Coronary artery (tissue), 2 donors: ENCODE measurements at regions not wholly inside any gene's neighbourhood (a gene's known extent, or its start where the extent isn't known, plus 50 kb on each side); places are given as distances from the start of the nearest gene placed in this dataset.

ENCODE experiments used
- DNase-seq: peaks from one replicate; pipeline ENCODE4 v3.0.0-alpha.2; 2017; ENCODE audit warnings: low spot score
- H3K27ac ChIP-seq, 2 donors: fragments of 200-600 bp; sonication (generic); one replicate each; pipeline ENCODE4 v1.5.1; 2016 to 2019
- H3K4me3 ChIP-seq: fragments of 200-600 bp; sonication (generic); 2 replicates; pipeline ENCODE4 v1.5.1; 2016; ENCODE audit warnings: mild to moderate bottlenecking, moderate library complexity
- TF ChIP-seq, protein P1 (sequence below): fragments of 200-600 bp; sonication (generic); IDR thresholded peaks from one replicate; pipeline ENCODE4 v1.5.1; 2019; ENCODE audit warnings: antibody characterized with exemption

DNA sequence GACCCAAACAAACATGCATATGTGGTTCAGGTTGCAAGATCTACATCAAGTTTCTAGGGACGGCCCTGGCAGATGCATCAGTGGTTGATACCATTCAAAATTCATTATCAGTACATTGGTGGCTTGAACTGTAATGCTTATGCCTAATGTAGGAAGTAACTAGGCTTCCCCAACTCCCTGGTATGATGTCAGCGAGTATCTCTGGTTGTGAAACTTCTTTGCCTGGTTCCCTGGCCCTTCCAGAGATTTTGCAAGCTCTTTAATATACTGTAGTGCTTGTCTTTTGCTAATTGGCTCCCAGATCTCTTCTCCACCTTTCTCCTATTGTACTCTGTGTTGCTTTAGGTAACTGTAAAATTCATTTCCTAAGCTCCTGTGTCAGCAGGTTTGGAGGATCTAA, 114.8 kb upstream of the RARB start:
- H3K4me3 ChIP-seq, result no peak overlapping the region
- no peak for DNase-seq
- no peak overlapping the region for H3K27ac ChIP-seq
- TF ChIP-seq, protein P1, sequence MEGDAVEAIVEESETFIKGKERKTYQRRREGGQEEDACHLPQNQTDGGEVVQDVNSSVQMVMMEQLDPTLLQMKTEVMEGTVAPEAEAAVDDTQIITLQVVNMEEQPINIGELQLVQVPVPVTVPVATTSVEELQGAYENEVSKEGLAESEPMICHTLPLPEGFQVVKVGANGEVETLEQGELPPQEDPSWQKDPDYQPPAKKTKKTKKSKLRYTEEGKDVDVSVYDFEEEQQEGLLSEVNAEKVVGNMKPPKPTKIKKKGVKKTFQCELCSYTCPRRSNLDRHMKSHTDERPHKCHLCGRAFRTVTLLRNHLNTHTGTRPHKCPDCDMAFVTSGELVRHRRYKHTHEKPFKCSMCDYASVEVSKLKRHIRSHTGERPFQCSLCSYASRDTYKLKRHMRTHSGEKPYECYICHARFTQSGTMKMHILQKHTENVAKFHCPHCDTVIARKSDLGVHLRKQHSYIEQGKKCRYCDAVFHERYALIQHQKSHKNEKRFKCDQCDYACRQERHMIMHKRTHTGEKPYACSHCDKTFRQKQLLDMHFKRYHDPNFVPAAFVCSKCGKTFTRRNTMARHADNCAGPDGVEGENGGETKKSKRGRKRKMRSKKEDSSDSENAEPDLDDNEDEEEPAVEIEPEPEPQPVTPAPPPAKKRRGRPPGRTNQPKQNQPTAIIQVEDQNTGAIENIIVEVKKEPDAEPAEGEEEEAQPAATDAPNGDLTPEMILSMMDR, result no peak

DNA sequence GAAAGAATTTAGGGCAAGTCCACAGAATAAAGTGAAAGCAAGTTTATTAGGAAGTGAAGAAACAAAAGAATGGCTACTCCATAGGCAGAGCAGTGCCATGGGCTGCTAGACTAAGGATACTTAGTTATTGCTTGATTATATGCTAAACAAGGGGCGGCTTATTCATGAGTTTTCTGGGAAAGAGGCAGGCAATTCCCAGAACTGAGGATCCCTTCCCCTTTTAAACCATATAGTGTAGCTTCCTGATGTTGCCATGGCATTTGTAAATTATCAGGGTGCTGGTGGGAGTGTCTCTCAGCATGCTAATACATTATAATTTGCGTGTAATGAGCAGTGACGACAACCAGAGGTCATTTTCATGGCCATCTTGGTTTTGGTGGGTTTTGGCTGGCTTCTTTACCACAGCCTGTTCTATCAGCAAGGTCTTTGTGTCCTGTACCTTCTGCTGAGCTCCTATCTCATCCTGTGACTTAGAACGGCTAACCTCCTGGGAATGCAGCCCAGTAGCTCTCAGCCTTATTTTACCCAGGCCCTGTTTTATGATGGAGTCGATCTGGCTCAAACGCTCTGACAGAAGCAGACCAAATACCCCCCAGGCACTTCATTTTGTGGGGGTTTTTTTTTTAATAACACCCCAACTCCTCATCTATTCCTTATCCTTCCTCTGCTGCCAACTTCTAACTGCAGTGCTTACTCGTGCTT, 103.0 kb upstream of the RARB start:
- H3K27ac ChIP-seq, result no peak overlapping the region

DNA sequence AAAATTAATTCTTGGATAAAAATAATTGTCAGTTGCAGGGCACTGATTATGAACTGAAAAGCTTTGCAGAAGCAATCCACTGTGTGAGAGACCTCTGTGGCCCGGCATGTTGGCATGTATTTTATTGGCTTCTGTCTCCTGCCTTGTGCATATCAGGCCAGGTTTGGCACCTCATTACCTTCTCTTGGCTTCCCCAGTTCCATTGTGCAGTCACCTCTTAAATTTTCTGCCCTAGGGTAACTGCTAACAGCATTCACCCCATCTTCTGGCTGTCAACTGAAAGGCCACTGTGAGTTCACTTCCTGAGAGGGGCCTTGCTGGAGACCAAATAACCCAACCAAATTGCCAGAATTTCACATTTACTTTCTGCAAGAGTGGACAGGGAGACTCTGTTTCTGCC, 92.7 kb upstream of the RARB start:
- DNase-seq, result no peak
- no peak overlapping the region for H3K27ac ChIP-seq
- no peak overlapping the region for H3K4me3 ChIP-seq
- TF ChIP-seq, protein P1, result no peak

More for the DNA sequence above, 103.0 kb upstream of the RARB start:
- H3K4me3 ChIP-seq, result no peak overlapping the region
- TF ChIP-seq, protein P1, result no peak
- DNase-seq, result no peak

DNA sequence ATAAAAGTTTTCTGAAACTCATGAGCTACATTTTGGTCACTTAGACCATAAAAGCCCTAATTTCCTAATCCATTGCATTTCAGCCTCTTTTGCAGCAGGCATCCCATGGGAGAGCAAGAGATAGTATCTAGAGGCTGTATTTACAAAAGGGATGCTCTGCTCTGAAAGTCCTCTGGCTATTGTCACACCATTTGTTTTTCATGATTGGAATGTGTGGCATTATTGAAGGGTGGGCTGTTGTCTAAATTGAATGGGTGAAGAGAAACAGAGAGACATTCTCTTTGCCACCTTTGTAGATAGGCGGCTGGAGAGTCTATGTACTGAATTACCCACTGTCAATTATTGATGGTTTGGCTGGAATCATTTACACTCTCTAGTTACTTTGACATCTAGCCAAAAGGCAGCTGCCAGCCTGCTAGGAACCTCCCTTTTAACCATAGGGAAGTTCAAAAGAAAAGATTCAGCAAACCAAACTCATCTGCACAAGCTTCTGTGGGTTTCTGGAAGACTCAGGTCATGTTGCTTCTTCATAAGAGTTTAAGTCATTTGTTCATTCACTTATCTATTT, 89.8 kb upstream of the RARB start:
- no peak overlapping the region for H3K27ac ChIP-seq
- DNase-seq, result no peak
- TF ChIP-seq, protein P1, result no peak
- H3K4me3 ChIP-seq, result no peak overlapping the region

DNA sequence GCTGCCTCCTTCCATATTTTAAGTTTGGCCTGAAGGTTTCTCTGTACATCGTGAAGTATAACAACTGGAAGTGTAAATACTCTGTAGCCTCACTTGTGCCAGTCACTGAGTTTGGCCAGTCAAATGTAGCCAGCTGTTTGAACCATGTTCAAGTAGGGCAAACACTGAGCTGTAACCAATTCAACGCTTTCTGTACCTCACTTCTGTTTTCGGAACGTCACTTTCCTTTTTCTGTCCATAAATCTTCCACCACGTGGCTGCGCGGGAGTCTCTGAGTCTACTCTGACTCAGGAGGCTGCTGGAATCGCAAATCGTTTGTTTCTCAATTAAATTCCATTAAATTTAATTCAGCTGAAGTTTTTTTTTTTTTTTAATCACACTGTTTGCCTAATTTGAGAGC, 88.8 kb upstream of the RARB start:
- TF ChIP-seq, protein P1, result no peak
- DNase-seq, result no peak
- H3K27ac ChIP-seq, result no peak overlapping the region
- H3K4me3 ChIP-seq, result no peak overlapping the region

DNA sequence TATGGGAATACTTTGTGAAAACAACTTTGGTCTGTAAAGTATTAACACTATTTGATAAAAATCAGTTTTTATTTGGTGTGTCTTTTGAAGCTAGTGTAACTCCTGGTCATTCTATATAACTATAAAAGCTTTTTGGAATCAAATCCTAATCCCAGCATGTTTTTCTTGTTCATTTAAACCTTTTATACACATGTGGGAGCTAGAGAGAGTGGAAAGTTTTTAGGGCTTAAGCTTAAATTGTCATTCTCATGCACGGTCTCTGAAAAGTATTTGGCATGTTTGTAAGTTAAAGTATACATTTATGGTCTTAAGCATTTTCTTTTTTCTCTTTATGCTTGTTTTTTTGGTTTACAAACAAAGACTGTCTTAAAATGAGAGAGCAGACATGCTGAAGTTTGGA, 83.4 kb upstream of the RARB start:
- Histone ChIP-seq H3K27ac (no peak overlapping the region), H3K4me3 (no peak overlapping the region)
- no peak for DNase-seq
- TF ChIP-seq, protein P1, result no peak

DNA sequence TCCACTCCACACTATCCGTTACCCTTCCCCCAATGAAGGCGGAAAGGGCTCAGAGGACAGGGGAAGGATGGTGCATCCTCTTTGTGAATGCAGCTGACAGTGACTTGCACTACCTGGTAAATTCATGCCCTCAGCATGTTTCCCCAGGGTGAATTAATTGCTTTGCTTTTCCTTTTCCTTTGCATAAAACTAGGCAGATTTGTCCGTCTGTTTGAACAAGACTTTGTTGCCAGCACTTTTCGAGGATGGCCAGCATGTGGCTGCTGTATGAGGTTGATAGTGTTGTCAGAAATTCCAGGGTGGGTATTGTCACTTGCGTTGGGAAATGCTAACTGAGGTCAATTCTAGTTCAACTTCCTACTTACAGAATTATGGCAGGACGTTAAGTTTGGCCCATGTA, 79.0 kb upstream of the RARB start:
- DNase-seq, result no peak
- H3K4me3 ChIP-seq, result no peak overlapping the region
- H3K27ac ChIP-seq, result no peak overlapping the region
- TF ChIP-seq, protein P1, result no peak
